NB4 (cell line): ENCODE measurements at regions not wholly inside any gene's neighbourhood (a gene's known extent, or its start where the extent isn't known, plus 50 kb on each side); places are given as distances from the start of the nearest gene placed in this dataset.

ENCODE experiments used
- DNase-seq: peaks from one replicate; pipeline ENCODE4 v3.0.0; 2010; ENCODE audit warnings: low read depth
- H3K4me3 ChIP-seq: one replicate; pipeline ENCODE4 v1.5.1; 2011; ENCODE audit warnings: mild to moderate bottlenecking, low read depth, low read length, moderate library complexity
- CTCF ChIP-seq: IDR thresholded peaks from one replicate; pipeline ENCODE4 v1.5.1; 2012; ENCODE audit warnings: low read depth, low read length
- MAX ChIP-seq: IDR thresholded peaks from 2 replicates; pipeline ENCODE4 v1.6.1; 2011; ENCODE audit warnings: low read depth, low read length
- MYC ChIP-seq: IDR thresholded peaks from 2 replicates; pipeline ENCODE4 v1.6.1; 2011; ENCODE audit warnings: low read depth, low read length
- POLR2A ChIP-seq: IDR thresholded peaks from 2 replicates; pipeline ENCODE4 v1.6.1; 2011; ENCODE audit warnings: mild to moderate bottlenecking; ENCODE audit not compliant: insufficient read length; ENCODE audit errors: extremely low read depth

- TF ChIP-seq POLR2A: no peak
- TF ChIP-seq MYC: no peak
- TF ChIP-seq MAX: no peak
- no peak for TF ChIP-seq CTCF
- DNase-seq: no peak
Measured at GRCh38 chr2:9778471-9779316, 64.6 kb upstream of the TAF1B start.

GRCh38 chr2:9779596-9780264 is 63.5 kb upstream of the TAF1B start:
- peak; percentile 65 for DNase-seq
- TF ChIP-seq MAX: peak; percentile 26; the same call in 1 of the 2 replicates
- no peak for TF ChIP-seq CTCF
- TF ChIP-seq POLR2A: no peak
- peak overlapping the region; percentile 0 for H3K4me3 ChIP-seq

More at GRCh38 chr2:9778471-9779316, 64.6 kb upstream of the TAF1B start:
- H3K4me3 ChIP-seq: no peak overlapping the region

GRCh38 chr2:9780368-9781130 is 62.7 kb upstream of the TAF1B start:
- peak; percentile 93 for TF ChIP-seq MYC
- TF ChIP-seq POLR2A: no peak
- TF ChIP-seq MAX: peak; percentile 85
- peak overlapping the region; percentile 0 for H3K4me3 ChIP-seq
- peak; percentile 89 for DNase-seq

GRCh38 chr2:9781252-9781651 is 62.0 kb upstream of the TAF1B start:
- H3K4me3 ChIP-seq: no peak overlapping the region
- no peak for DNase-seq
- no peak for TF ChIP-seq CTCF
- TF ChIP-seq MYC: no peak
- no peak for TF ChIP-seq MAX
- no peak for TF ChIP-seq POLR2A

- H3K4me3 ChIP-seq: no peak overlapping the region
- TF ChIP-seq MYC (no peak), CTCF (no peak), MAX (no peak), POLR2A (no peak)
- no peak for DNase-seq
Measured at GRCh38 chr2:9782197-9782719, 61.0 kb upstream of the TAF1B start.

- H3K4me3 ChIP-seq: no peak overlapping the region
- TF ChIP-seq POLR2A (no peak), CTCF (no peak), MAX (no peak), MYC (no peak)
- no peak for DNase-seq
Measured at GRCh38 chr2:9789371-9789770, 53.9 kb upstream of the TAF1B start.
